Smooth muscle cell (in vitro differentiated cells): ENCODE measurements at regions not wholly inside any gene's neighbourhood (a gene's known extent, or its start where the extent isn't known, plus 50 kb on each side); places are given as distances from the start of the nearest gene placed in this dataset.
A peak's percentile ranks its signal among the peaks of the same experiment; 100 is the strongest.

Source experiments
- DNase-seq: peaks from one replicate; lab custom pipeline; 2025; ENCODE audit not compliant: unreplicated experiment; lab: John Stamatoyannopoulos, UW
- H2AFZ ChIP-seq: fragments of 200-600 bp; sonication (generic); 2 replicates; pipeline ENCODE4 v1.6.0; 2016; ENCODE audit warnings: antibody characterized with exemption, low read depth, mild to moderate bottlenecking
- H3F3A ChIP-seq: fragments of 200-600 bp; sonication (generic); 2 replicates; pipeline ENCODE4 v1.6.0; 2017; ENCODE audit warnings: antibody characterized with exemption, low read depth
- H3K27ac ChIP-seq: fragments of 200-600 bp; sonication (generic); 2 replicates; pipeline ENCODE4 v1.5.1; 2016; ENCODE audit warnings: low read depth, mild to moderate bottlenecking
- H3K27me3 ChIP-seq: fragments of 200-600 bp; sonication (generic); 2 replicates; pipeline ENCODE4 v1.6.1; 2016; ENCODE audit warnings: low read depth, mild to moderate bottlenecking
- H3K36me3 ChIP-seq: fragments of 200-600 bp; sonication (generic); 2 replicates; pipeline ENCODE4 v1.5.1; 2016; ENCODE audit warnings: low read depth
- H3K4me1 ChIP-seq: fragments of 200-600 bp; sonication (generic); 2 replicates; pipeline ENCODE4 v1.5.1; 2016; ENCODE audit warnings: low read depth
- H3K4me2 ChIP-seq: fragments of 200-600 bp; sonication (generic); 2 replicates; pipeline ENCODE4 v1.6.0; 2016; ENCODE audit warnings: mild to moderate bottlenecking
- H3K4me3 ChIP-seq: fragments of 200-600 bp; sonication (generic); 2 replicates; pipeline ENCODE4 v1.5.1; 2016; ENCODE audit warnings: mild to moderate bottlenecking
- H3K79me2 ChIP-seq: fragments of 200-600 bp; sonication (generic); 2 replicates; pipeline ENCODE4 v1.6.0; 2016; ENCODE audit warnings: low read depth, mild to moderate bottlenecking
- H3K9ac ChIP-seq: fragments of 200-600 bp; sonication (generic); 2 replicates; pipeline ENCODE4 v1.6.0; 2016; ENCODE audit warnings: low read depth
- H3K9me3 ChIP-seq: fragments of 200-600 bp; sonication (generic); replicated peaks from 2 replicates; pipeline ENCODE4 v1.5.1; 2016; ENCODE audit warnings: low read depth
- H4K20me1 ChIP-seq: fragments of 200-600 bp; sonication (generic); 2 replicates; pipeline ENCODE4 v1.6.0; 2016; ENCODE audit warnings: low read depth
- WGBS: methylation state at CpG from one replicate; pipeline ENCODE4 v1.1.7; 2016; ENCODE audit warnings: low lambda C conversion rate; 5-methylcytosine and 5-hydroxymethylcytosine counted together
- TF ChIP-seq, protein P1 (sequence below): fragments of 200-600 bp; sonication (generic); IDR thresholded peaks from 2 replicates; pipeline ENCODE4 v1.5.1; 2017; ENCODE audit warnings: borderline replicate concordance, mild to moderate bottlenecking, antibody characterized with exemption; ENCODE audit not compliant: insufficient read depth, poor library complexity, severe bottlenecking

DNA sequence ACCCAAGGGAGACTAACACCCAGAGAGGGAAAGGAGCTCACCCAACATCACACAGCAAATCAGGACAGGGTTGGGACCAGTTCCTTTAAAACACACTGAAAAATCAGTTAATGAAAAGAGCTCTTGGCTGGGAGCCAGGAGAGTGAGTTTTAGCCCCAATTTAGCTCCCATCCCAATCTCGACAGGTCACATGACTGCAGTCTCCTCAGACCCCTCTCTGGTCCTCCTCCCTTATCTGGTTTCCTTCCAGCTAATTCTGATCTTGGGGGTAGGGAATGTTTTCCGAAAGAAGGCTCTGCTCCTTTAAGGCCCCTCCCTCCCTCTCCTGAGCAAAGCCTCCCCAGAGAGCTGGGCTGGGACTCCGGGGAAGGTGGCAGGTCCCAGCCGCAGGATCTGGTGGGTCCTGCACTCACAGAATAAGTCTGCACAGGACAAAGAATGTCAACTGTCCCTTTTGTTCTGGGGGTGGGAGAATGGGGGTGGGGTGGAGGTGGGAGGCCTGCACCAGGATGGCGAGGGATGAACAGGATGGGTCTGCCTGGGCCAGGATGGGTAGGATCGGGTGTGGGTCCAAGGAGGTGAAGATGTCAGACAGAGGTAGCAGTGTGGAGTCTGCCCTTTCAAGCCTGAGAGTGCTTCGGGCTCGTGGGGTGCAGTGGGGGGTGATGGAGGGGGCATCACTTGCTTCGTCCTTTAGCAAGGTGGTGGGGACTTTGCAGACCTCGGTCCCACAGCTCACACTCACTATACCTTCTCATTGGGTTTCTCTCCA lies 57.3 kb upstream of the SSBP3 start:
- Histone ChIP-seq H3K36me3 (no peaks in the 10 kb centered on the region), H3K27ac (no peak overlapping the region), H3K79me2 (no peaks in the 10 kb centered on the region), H3K27me3 (no peaks in the 10 kb centered on the region), H3K4me1 (peaks cover 25% of the 10 kb centered on the region), H3K4me2 (peak overlapping the region; percentile 51), H3K4me3 (no peak overlapping the region), H3F3A (no peaks in the 10 kb centered on the region), H4K20me1 (no peaks in the 10 kb centered on the region), H3K9ac (no peak overlapping the region), H3K9me3 (no peaks in the 10 kb centered on the region), H2AFZ (no peak overlapping the region)
- 56% methylated on average over 9 of the region's 10 CpGs for WGBS
- no peak for DNase-seq
- TF ChIP-seq, protein P1, sequence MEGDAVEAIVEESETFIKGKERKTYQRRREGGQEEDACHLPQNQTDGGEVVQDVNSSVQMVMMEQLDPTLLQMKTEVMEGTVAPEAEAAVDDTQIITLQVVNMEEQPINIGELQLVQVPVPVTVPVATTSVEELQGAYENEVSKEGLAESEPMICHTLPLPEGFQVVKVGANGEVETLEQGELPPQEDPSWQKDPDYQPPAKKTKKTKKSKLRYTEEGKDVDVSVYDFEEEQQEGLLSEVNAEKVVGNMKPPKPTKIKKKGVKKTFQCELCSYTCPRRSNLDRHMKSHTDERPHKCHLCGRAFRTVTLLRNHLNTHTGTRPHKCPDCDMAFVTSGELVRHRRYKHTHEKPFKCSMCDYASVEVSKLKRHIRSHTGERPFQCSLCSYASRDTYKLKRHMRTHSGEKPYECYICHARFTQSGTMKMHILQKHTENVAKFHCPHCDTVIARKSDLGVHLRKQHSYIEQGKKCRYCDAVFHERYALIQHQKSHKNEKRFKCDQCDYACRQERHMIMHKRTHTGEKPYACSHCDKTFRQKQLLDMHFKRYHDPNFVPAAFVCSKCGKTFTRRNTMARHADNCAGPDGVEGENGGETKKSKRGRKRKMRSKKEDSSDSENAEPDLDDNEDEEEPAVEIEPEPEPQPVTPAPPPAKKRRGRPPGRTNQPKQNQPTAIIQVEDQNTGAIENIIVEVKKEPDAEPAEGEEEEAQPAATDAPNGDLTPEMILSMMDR, result no peak

DNA sequence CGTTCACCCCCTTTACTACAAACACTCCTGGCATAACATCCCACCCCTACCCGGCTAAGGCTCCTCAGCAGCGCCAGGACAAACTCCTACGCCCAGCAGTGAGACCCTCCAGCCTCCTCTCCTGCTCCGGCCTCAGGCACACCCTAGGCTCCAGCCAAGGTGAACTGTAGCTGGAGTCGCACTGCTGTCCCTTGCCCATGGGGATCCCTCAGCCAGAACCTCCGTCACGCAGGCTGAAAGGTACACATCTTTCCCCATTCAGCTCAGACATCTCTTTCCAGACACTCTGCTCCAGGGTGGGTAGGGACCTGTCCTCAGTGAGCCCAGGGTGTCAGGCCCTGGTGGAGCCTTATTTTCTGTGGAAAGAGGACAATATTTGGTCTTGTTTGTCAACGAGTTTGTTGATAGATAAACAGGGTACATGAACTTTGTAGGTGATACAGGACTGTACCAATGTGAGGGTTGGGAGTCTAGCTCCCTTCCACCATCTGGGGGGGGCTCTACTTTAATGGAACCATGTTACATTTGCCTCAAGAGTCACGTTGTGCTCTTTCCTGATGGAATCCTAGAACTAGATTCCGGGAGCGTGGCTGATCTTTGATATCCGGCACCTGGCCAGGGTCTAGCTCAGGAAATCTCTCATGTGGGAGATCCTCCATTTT lies 56.5 kb upstream of the SSBP3 start:
- DNase-seq, result no peak
- H3F3A ChIP-seq, result no peaks in the 10 kb centered on the region
- H3K27ac ChIP-seq, result no peak overlapping the region
- H3K4me3 ChIP-seq, result no peak overlapping the region
- no peaks in the 10 kb centered on the region for H3K9me3 ChIP-seq
- no peaks in the 10 kb centered on the region for H4K20me1 ChIP-seq
- H3K36me3 ChIP-seq, result no peaks in the 10 kb centered on the region
- TF ChIP-seq, protein P1, result no peak
- H3K79me2 ChIP-seq, result no peaks in the 10 kb centered on the region
- no peak overlapping the region for H3K9ac ChIP-seq
- no peaks in the 10 kb centered on the region for H3K27me3 ChIP-seq
- 86% methylated on average over 13 of the region's 13 CpGs for WGBS
- H3K4me2 ChIP-seq, result no peak overlapping the region
- peaks cover 25% of the 10 kb centered on the region for H3K4me1 ChIP-seq
- H2AFZ ChIP-seq, result no peak overlapping the region

GRCh38 chr1:54461731-54462596 lies 55.8 kb upstream of the SSBP3 start:
- Histone ChIP-seq H3K9ac (no peak overlapping the region), H3K4me3 (no peak overlapping the region), H3K79me2 (no peaks in the 10 kb centered on the region), H3F3A (no peaks in the 10 kb centered on the region), H3K27ac (no peak overlapping the region), H2AFZ (no peak overlapping the region), H3K36me3 (no peaks in the 10 kb centered on the region), H4K20me1 (no peaks in the 10 kb centered on the region), H3K9me3 (no peaks in the 10 kb centered on the region), H3K4me2 (no peak overlapping the region), H3K4me1 (peaks cover 25% of the 10 kb centered on the region), H3K27me3 (no peaks in the 10 kb centered on the region)
- 61% methylated on average over 14 of the region's 16 CpGs for WGBS
- DNase-seq, result no peak
- TF ChIP-seq, protein P1, result no peak
